GM21515 (cell line): ENCODE measurements at regions not wholly inside any gene's neighbourhood (a gene's known extent, or its start where the extent isn't known, plus 50 kb on each side); places are given as distances from the start of the nearest gene placed in this dataset.
"Not testable (repeated sequence)": the region's sequence is repeated elsewhere in the genome, so short reads cannot be mapped to it uniquely, and the experiment has no call there.

ENCODE experiments used
- ATAC-seq: cut with Tn5 transposase; IDR thresholded peaks from one replicate; pipeline ENCODE4 v1.9.1; 2021; ENCODE audit not compliant: unreplicated experiment

GRCh38 chr5:116953251-116953930 is 378.8 kb upstream of the SEMA6A start:
- ATAC-seq, result no peak

- ATAC-seq, result no peak
Measured at GRCh38 chr5:116951219-116951618, 376.6 kb upstream of the SEMA6A start.

DNA sequence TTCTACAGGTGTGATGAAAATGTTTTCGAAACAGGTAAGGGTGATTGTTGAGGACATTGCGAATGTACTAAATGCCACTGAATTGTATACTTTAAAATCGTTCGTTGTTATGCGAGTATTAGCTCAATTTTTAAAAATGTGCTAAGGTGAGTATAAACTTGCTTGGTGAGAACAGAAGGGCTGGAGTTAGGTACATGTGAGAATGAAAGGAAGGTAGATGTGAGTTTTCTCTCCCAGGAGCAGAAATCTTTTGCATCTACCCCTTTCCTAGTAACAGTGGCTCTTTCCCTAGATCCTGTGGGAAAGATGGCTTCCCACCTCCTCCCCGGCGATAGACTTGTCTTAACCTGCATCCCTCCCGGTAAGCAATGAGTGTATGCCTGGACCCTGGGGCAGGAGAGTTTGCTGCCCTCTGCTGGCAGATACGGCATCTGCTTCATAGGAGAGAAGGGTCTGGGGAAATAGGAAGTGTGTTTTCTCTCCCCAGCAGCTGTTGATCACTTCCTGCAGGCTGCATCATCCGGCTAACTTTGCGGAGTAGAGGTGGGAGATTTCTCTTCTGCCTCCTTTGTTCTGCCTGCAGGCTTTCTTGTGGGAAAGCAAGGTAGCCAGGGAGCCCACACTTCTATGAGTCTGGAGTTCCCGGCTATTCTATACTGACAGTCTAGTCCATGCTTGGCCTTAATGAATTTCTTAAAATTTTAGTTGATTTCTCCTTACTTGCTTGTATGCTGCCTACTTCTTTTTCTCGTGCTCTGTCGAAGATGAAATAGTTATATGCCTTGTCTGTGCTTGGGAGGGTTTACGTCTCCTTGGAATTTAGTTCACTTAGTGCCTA is 373.3 kb upstream of the SEMA6A start:
- ATAC-seq, result peak; percentile 99

- ATAC-seq, result not testable (repeated sequence)
Measured at GRCh38 chr5:116945613-116946382, 371.2 kb upstream of the SEMA6A start.

- no peak for ATAC-seq
Measured at GRCh38 chr5:116944183-116944582, 369.6 kb upstream of the SEMA6A start.

- ATAC-seq, result no peak
Measured at GRCh38 chr5:116942622-116943021, 368.0 kb upstream of the SEMA6A start.

- no peak for ATAC-seq
Measured at GRCh38 chr5:116939641-116940040, 365.0 kb upstream of the SEMA6A start.

DNA sequence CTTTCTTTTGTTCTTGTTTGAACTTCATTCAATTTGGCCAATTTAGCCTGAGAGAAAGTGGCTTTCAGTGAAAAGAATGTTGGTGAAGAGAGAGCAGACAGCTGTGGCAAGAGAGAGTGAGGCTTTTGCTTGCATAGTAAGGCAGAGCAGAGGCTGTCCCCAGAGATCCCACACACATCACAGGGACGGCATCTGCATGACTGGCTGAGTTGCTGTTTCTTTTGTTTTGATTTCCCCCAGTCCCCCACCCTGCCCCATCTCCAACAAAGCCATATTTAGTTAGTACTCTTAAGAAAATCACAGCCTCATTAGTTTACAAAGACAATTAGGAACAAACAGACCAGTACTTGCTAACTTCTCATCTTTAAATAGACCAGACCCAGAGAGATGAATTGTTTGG is 363.9 kb upstream of the SEMA6A start:
- ATAC-seq, result no peak

GRCh38 chr5:116935561-116936162 is 361.0 kb upstream of the SEMA6A start:
- no peak for ATAC-seq

GRCh38 chr5:116930616-116931015 is 356.0 kb upstream of the SEMA6A start:
- no peak for ATAC-seq

- ATAC-seq, result no peak
Measured at GRCh38 chr5:116923344-116923743, 348.7 kb upstream of the SEMA6A start.

- ATAC-seq, result peak; percentile 93
Measured at GRCh38 chr5:116922532-116922931, 347.9 kb upstream of the SEMA6A start.

- ATAC-seq, result no peak
Measured at GRCh38 chr5:116914869-116915504, 340.4 kb upstream of the SEMA6A start.

DNA sequence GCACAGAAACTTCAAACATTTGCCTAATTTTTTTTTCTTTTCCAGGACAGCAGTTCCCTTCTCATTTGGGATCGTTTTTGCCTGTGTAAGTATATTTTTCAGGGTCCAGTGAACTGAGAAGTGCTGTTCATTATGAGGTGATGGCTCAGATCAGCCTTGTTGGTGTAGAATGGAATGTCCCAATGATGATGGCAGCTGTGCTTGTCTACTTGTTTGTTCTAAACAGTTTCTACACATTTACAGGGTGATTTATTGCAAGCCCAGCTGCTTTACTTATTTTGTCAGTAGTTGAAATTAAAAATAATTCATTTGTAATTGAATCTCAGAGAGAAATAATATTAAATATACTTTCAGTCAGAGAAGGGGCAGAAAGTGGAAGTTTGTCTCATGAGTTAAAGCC is 337.6 kb upstream of the SEMA6A start:
- ATAC-seq, result no peak

DNA sequence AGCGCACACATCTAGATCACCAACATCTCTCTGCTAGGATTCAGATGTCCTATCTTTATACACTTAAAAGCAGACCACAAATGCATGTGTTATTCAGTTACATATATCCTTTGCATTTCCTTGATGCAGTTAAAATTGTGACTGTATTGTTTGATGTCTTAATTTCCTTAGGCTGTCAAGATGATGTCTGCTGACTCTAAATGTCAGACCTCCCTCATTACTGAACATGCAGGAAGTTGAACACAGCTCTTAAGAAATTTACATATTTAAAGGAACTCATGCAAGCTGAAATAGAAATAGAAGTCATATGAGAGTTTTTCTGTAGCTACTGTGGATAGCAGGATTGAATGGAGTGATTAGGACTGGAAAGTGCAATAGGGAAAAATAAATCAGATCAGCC is 336.5 kb upstream of the SEMA6A start:
- no peak for ATAC-seq

GRCh38 chr5:116908537-116908936 is 333.9 kb upstream of the SEMA6A start:
- no peak for ATAC-seq

- peak; percentile 48 for ATAC-seq
Measured at GRCh38 chr5:116905885-116906284, 331.3 kb upstream of the SEMA6A start.

- ATAC-seq, result no peak
Measured at GRCh38 chr5:116900793-116901192, 326.2 kb upstream of the SEMA6A start.

- ATAC-seq, result peak; percentile 54
Measured at GRCh38 chr5:116898917-116899316, 324.3 kb upstream of the SEMA6A start.

DNA sequence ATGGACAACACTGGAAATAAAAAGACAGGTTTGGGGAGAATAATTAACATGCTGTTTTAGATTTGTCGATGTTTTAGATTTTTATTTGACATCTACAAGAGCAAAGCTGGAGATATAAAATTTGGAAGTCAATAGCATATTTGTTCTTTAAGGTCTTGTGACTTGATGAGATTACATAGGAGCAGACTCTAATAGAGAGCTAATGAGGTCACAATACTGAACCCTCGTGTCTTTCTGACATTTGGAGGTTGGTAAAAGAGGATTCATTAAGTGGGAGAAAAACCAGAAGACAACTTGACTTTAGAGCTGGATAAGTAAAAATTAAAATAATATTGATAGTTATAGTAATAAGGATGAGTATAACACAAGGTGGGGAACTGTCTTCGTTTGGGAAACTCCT is 322.7 kb upstream of the SEMA6A start:
- ATAC-seq, result no peak

DNA sequence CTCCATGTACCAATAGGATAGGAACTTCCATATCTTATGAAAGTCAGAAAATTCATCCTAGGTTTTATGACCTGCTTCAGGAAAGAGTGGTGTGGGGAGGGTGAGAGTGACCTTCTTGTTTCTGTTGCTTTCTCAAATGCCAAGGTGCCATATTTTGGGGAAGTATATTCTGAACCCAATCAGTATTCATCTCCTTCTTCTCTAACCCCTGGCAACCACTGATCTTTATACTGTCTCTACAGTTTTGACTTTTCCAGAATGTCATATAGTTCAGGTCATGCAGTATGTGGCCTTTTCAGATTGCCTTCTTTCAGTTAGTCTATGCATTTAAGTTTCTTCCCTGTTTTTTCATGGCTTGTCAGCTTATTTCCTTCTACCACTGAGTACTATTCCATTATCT is 321.4 kb upstream of the SEMA6A start:
- ATAC-seq, result no peak
